Thoracic aorta (tissue), 2 donors: ENCODE measurements at regions not wholly inside any gene's neighbourhood (a gene's known extent, or its start where the extent isn't known, plus 50 kb on each side); places are given as distances from the start of the nearest gene placed in this dataset.

Experiments
- ATAC-seq: fragments of 150-250 bp; one replicate; pipeline ENCODE4 v1.8.0; 2017; ENCODE audit warnings: low read depth; ENCODE audit not compliant: insufficient number of reproducible peaks, low FRiP score
- DNase-seq: peaks from one replicate; pipeline ENCODE4 v3.0.0-alpha.2; 2020; ENCODE audit warnings: low spot score
- H3K27ac ChIP-seq, 2 donors: fragments of 200-600 bp; sonication (generic); 1 replicate in 1 of 2; 2 replicates in 1 of 2; pipeline ENCODE4 v1.5.1; 2016; ENCODE audit warnings: mild to moderate bottlenecking in 2 of 2, moderate library complexity in 2 of 2
- H3K27me3 ChIP-seq: fragments of 200-600 bp; sonication (generic); replicated peaks from 2 replicates; pipeline ENCODE4 v1.6.0; 2016; ENCODE audit warnings: mild to moderate bottlenecking; ENCODE audit not compliant: insufficient read depth
- H3K36me3 ChIP-seq: fragments of 200-600 bp; sonication (generic); one replicate; pipeline ENCODE4 v1.5.1; 2016
- H3K4me1 ChIP-seq, 2 donors: fragments of 200-600 bp; sonication (generic); 1 replicate in 1 of 2; 2 replicates in 1 of 2; pipeline versions ENCODE4 v1.5.1 to v1.6.0; 2016; ENCODE audit warnings: low read depth in 2 of 2, mild to moderate bottlenecking in 1 of 2; ENCODE audit not compliant: control insufficient read depth in 1 of 2
- H3K4me3 ChIP-seq: fragments of 200-600 bp; sonication (generic); 2 replicates; pipeline ENCODE4 v1.5.1; 2016; ENCODE audit warnings: mild to moderate bottlenecking
- H3K9me3 ChIP-seq: fragments of 200-600 bp; sonication (generic); 2 replicates; pipeline ENCODE4 v1.5.1; 2016
- TF ChIP-seq, protein P1 (sequence below): fragments of 200-600 bp; sonication (generic); IDR thresholded peaks from one replicate; pipeline ENCODE4 v1.5.1; 2019; ENCODE audit warnings: antibody characterized with exemption

DNA sequence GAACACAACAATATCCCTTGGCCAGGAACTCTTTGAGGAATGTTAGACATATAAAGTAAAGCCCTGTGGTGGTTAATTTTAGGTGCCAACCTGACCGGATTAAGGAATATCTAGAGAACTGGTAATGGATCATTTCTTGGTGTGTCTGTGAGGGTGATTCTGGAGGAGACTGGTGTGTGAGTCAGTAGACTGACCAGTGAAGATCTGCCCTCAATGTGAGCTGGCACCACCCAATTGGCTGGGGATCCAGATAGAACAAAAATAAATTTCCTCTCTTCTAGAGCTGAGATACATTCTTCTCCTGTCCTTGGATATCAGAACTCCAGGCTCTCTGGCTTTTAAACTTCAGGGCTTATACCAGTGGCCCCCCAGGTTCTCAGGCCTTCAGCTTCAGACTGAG, 56.2 kb upstream of the TNPO1 start:
- TF ChIP-seq, protein P1, sequence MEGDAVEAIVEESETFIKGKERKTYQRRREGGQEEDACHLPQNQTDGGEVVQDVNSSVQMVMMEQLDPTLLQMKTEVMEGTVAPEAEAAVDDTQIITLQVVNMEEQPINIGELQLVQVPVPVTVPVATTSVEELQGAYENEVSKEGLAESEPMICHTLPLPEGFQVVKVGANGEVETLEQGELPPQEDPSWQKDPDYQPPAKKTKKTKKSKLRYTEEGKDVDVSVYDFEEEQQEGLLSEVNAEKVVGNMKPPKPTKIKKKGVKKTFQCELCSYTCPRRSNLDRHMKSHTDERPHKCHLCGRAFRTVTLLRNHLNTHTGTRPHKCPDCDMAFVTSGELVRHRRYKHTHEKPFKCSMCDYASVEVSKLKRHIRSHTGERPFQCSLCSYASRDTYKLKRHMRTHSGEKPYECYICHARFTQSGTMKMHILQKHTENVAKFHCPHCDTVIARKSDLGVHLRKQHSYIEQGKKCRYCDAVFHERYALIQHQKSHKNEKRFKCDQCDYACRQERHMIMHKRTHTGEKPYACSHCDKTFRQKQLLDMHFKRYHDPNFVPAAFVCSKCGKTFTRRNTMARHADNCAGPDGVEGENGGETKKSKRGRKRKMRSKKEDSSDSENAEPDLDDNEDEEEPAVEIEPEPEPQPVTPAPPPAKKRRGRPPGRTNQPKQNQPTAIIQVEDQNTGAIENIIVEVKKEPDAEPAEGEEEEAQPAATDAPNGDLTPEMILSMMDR: no peak

DNA sequence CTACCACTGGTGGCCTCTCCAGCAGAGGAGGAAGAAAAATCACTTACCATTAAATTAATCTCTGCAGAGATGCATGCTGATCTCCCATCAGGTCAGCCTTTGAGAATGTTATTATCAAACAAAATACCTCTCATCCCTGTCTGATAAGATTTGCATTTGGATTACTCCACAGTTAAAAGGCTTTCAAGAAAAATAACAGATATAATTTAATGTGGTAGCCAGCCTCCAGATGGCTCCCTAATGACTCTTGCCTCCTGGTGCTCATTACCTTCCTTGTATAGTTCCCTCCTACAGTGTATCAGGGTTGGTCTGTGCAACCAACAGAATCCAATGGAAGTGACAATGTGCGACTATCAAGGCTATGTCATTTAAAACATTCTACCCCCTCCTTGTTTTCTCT, 63.6 kb upstream of the TNPO1 start:
- DNase-seq: no peak
- H3K27me3 ChIP-seq: no peaks in the 10 kb centered on the region
- no peaks in the 10 kb centered on the region for H3K36me3 ChIP-seq
- no peak overlapping the region for H3K4me3 ChIP-seq
- ATAC-seq: no peak
- no peak overlapping the region for H3K27ac ChIP-seq
- H3K9me3 ChIP-seq: no peaks in the 10 kb centered on the region
- TF ChIP-seq, protein P1: no peak
- H3K4me1 ChIP-seq: no peaks in the 10 kb centered on the region

More for the DNA sequence above, 56.2 kb upstream of the TNPO1 start:
- Histone ChIP-seq H3K4me3 (no peak overlapping the region), H3K4me1 (no peaks in the 10 kb centered on the region), H3K9me3 (no peaks in the 10 kb centered on the region), H3K27ac (no peak overlapping the region), H3K36me3 (no peaks in the 10 kb centered on the region), H3K27me3 (no peaks in the 10 kb centered on the region)
- DNase-seq: no peak
- ATAC-seq: no peak

DNA sequence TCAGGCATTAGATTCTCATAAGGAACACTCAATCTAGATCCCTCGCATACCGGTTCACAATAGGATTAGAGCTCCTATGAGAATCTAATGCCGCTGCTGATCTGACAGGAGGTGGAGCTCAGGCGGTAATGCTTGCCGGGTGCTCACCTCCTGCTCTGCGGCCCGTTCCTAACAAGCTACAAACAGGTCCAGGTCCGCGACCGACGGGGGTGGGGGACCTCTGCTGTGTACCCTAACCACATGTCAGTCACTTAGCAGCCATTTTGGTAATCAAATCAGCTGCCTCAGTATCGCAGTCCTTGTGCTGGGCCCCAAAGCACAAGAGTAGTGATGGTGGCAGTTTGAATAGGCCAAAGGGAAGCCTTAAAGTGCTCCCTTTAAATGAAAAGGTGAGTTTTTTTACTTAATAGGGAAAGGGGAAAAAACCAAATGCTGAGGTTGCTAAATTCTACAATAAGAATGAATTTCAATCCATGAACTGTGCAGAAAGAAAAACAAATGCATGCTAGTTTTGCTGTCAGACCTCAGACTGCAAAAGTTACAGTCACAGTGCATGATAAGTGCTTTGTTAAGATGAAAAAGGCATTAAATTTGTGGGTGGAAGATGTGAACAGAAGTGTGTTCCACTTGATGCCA, 67.0 kb upstream of the TNPO1 start:
- no peaks in the 10 kb centered on the region for H3K9me3 ChIP-seq
- H3K27ac ChIP-seq: no peak overlapping the region
- ATAC-seq (no peak), DNase-seq (no peak)
- H3K4me3 ChIP-seq: no peak overlapping the region
- H3K27me3 ChIP-seq: no peaks in the 10 kb centered on the region
- no peaks in the 10 kb centered on the region for H3K4me1 ChIP-seq
- H3K36me3 ChIP-seq: no peaks in the 10 kb centered on the region
- TF ChIP-seq, protein P1: no peak

- TF ChIP-seq, protein P1: no peak
- no peak for DNase-seq
- H3K4me1 ChIP-seq: no peaks in the 10 kb centered on the region
- no peak overlapping the region for H3K27ac ChIP-seq
- H3K36me3 ChIP-seq: no peaks in the 10 kb centered on the region
- no peaks in the 10 kb centered on the region for H3K27me3 ChIP-seq
- H3K9me3 ChIP-seq: no peaks in the 10 kb centered on the region
- no peak for ATAC-seq
- H3K4me3 ChIP-seq: no peak overlapping the region
These were observed 68.6 kb upstream of the TNPO1 start for GRCh38 chr5:72747826-72748225.

- no peak overlapping the region for H3K4me3 ChIP-seq
- ATAC-seq: no peak
- TF ChIP-seq, protein P1: no peak
These were observed 69.7 kb upstream of the TNPO1 start for GRCh38 chr5:72746736-72747135.

More at GRCh38 chr5:72746736-72747135, 69.7 kb upstream of the TNPO1 start:
- Histone ChIP-seq H3K36me3 (no peaks in the 10 kb centered on the region), H3K9me3 (no peaks in the 10 kb centered on the region), H3K27ac (no peak overlapping the region), H3K4me1 (no peaks in the 10 kb centered on the region), H3K27me3 (no peaks in the 10 kb centered on the region)
- DNase-seq: no peak
